Osteoblast (primary cell): ENCODE measurements at regions not wholly inside any gene's neighbourhood (a gene's known extent, or its start where the extent isn't known, plus 50 kb on each side); places are given as distances from the start of the nearest gene placed in this dataset.

Experiments
- DNase-seq: peaks from one replicate; pipeline ENCODE4 v3.0.0; 2011; ENCODE audit warnings: low spot score, mixed read lengths; ENCODE audit not compliant: insufficient read length; ENCODE audit errors: missing footprints
- H2AFZ ChIP-seq: 2 replicates; pipeline ENCODE4 v1.6.0; 2011; ENCODE audit warnings: mild to moderate bottlenecking, low read length
- H3K27ac ChIP-seq: 2 replicates; pipeline ENCODE4 v1.5.1; 2011; ENCODE audit warnings: mild to moderate bottlenecking, low read depth, low read length, moderate library complexity
- H3K27me3 ChIP-seq: 2 replicates; pipeline ENCODE4 v1.6.0; 2012; ENCODE audit warnings: mild to moderate bottlenecking, control low read depth, inconsistent platforms, low read length, moderate library complexity; ENCODE audit not compliant: insufficient read depth
- H3K36me3 ChIP-seq: 2 replicates; pipeline ENCODE4 v1.5.1; 2011; ENCODE audit warnings: mild to moderate bottlenecking, low read length, control low read depth, moderate library complexity; ENCODE audit not compliant: insufficient read depth
- H3K4me1 ChIP-seq: 2 replicates; pipeline ENCODE4 v1.5.1; 2011; ENCODE audit warnings: mild to moderate bottlenecking, low read length, control low read depth, moderate library complexity; ENCODE audit not compliant: insufficient read depth
- H3K4me2 ChIP-seq: 2 replicates; pipeline ENCODE4 v1.6.0; 2011; ENCODE audit warnings: mild to moderate bottlenecking, low read length; ENCODE audit not compliant: insufficient read depth
- H3K4me3 ChIP-seq: fragments of 200-600 bp; sonication (generic); 3 replicates; pipeline ENCODE4 v1.5.1; 2012; ENCODE audit warnings: mild to moderate bottlenecking, low read length, inconsistent platforms; ENCODE audit not compliant: insufficient read depth
- H3K79me2 ChIP-seq: 2 replicates; pipeline ENCODE4 v1.6.0; 2012; ENCODE audit warnings: mild to moderate bottlenecking, low read length, control low read depth, inconsistent platforms; ENCODE audit not compliant: insufficient read depth
- H3K9me3 ChIP-seq: 2 replicates; pipeline ENCODE4 v1.5.1; 2011; ENCODE audit warnings: low read depth, low read length, control low read depth
- H4K20me1 ChIP-seq: 2 replicates; pipeline ENCODE4 v1.6.0; 2012; ENCODE audit warnings: mild to moderate bottlenecking, low read length, control low read depth; ENCODE audit not compliant: insufficient read depth
- CTCF ChIP-seq: IDR thresholded peaks from 2 replicates; pipeline ENCODE4 v1.5.1; 2011; ENCODE audit warnings: mild to moderate bottlenecking, low read depth, low read length, moderate library complexity; ENCODE audit errors: extremely low read depth

GRCh38 chr16:86739808-86740207 lies 161.5 kb downstream of the FOXL1 start:
- no peaks in the 10 kb centered on the region for H4K20me1 ChIP-seq
- no peak overlapping the region for H3K27ac ChIP-seq
- peaks cover 5% of the 10 kb centered on the region for H3K4me1 ChIP-seq
- no peaks in the 10 kb centered on the region for H3K27me3 ChIP-seq
- H3K79me2 ChIP-seq, result no peaks in the 10 kb centered on the region
- H3K4me3 ChIP-seq, result no peak overlapping the region
- no peak overlapping the region for H2AFZ ChIP-seq
- no peak for TF ChIP-seq CTCF
- no peak for DNase-seq
- H3K36me3 ChIP-seq, result no peaks in the 10 kb centered on the region
- H3K4me2 ChIP-seq, result no peak overlapping the region
- H3K9me3 ChIP-seq, result no peaks in the 10 kb centered on the region

GRCh38 chr16:86740298-86740697 lies 161.9 kb downstream of the FOXL1 start:
- Histone ChIP-seq H3K79me2 (no peaks in the 10 kb centered on the region), H2AFZ (no peak overlapping the region), H3K4me3 (peak overlapping the region; percentile 70), H3K27me3 (no peaks in the 10 kb centered on the region), H3K4me2 (peak overlapping the region; percentile 81), H3K36me3 (no peaks in the 10 kb centered on the region), H3K9me3 (no peaks in the 10 kb centered on the region), H3K27ac (peak overlapping the region; percentile 86), H4K20me1 (no peaks in the 10 kb centered on the region), H3K4me1 (peaks cover 5% of the 10 kb centered on the region)
- no peak for DNase-seq
- no peak for TF ChIP-seq CTCF

- Histone ChIP-seq H3K27ac (peak overlapping the region; percentile 86), H3K4me1 (peaks cover 5% of the 10 kb centered on the region), H3K36me3 (no peaks in the 10 kb centered on the region), H3K4me2 (peak overlapping the region; percentile 81), H4K20me1 (no peaks in the 10 kb centered on the region), H3K4me3 (peak overlapping the region; percentile 70), H3K27me3 (no peaks in the 10 kb centered on the region), H2AFZ (peak overlapping the region; percentile 78), H3K9me3 (no peaks in the 10 kb centered on the region), H3K79me2 (no peaks in the 10 kb centered on the region)
- peak; percentile 96 for DNase-seq
- no peak for TF ChIP-seq CTCF
Measured at GRCh38 chr16:86740906-86741799, 162.8 kb downstream of the FOXL1 start.

GRCh38 chr16:86747761-86748160 lies 169.4 kb downstream of the FOXL1 start:
- H3K79me2 ChIP-seq, result no peaks in the 10 kb centered on the region
- no peak overlapping the region for H3K4me2 ChIP-seq
- H3K4me3 ChIP-seq, result no peak overlapping the region
- no peaks in the 10 kb centered on the region for H3K27me3 ChIP-seq
- no peaks in the 10 kb centered on the region for H3K36me3 ChIP-seq
- DNase-seq, result no peak
- no peak overlapping the region for H3K27ac ChIP-seq
- H3K4me1 ChIP-seq, result peaks cover 19% of the 10 kb centered on the region
- H2AFZ ChIP-seq, result no peak overlapping the region
- no peaks in the 10 kb centered on the region for H4K20me1 ChIP-seq
- H3K9me3 ChIP-seq, result no peaks in the 10 kb centered on the region
- TF ChIP-seq CTCF, result no peak
